ENCODE measurements at regions not wholly inside any gene's neighbourhood (a gene's known extent, or its start where the extent isn't known, plus 50 kb on each side); places are given as distances from the start of the nearest gene placed in this dataset.

GRCh38 chr6:147869869-147870268 lies 361.4 kb downstream of the SAMD5 start:
- no peak for DNase-seq

- no peak for DNase-seq
Measured at GRCh38 chr6:147870506-147871110, 362.1 kb downstream of the SAMD5 start.

- no peak for DNase-seq
Measured at GRCh38 chr6:147872002-147872401, 363.5 kb downstream of the SAMD5 start.

GRCh38 chr6:147873816-147874215 lies 365.3 kb downstream of the SAMD5 start:
- DNase-seq: no peak

GRCh38 chr6:147874322-147874721 lies 365.8 kb downstream of the SAMD5 start:
- DNase-seq: no peak

GRCh38 chr6:147879031-147879580 lies 370.6 kb downstream of the SAMD5 start:
- DNase-seq: no peak

GRCh38 chr6:147881432-147881831 lies 372.9 kb downstream of the SAMD5 start:
- no peak for DNase-seq

GRCh38 chr6:147888374-147888773 lies 379.9 kb downstream of the SAMD5 start:
- no peak for DNase-seq

- DNase-seq: no peak
Measured at GRCh38 chr6:147891671-147892070, 383.2 kb downstream of the SAMD5 start.

GRCh38 chr6:147892476-147892875 lies 384.0 kb downstream of the SAMD5 start:
- no peak for DNase-seq

- DNase-seq: no peak
Measured at GRCh38 chr6:147895272-147895671, 386.8 kb downstream of the SAMD5 start.

- no peak for DNase-seq
Measured at GRCh38 chr6:147900247-147900830, 391.8 kb downstream of the SAMD5 start.

GRCh38 chr6:147903321-147903720 lies 394.8 kb downstream of the SAMD5 start:
- DNase-seq: no peak

GRCh38 chr6:147903931-147904330 lies 395.4 kb downstream of the SAMD5 start:
- DNase-seq: no peak

GRCh38 chr6:147904416-147904815 lies 395.9 kb downstream of the SAMD5 start:
- no peak for DNase-seq

- no peak for DNase-seq
Measured at GRCh38 chr6:147905711-147906110, 397.2 kb downstream of the SAMD5 start.

GRCh38 chr6:147906361-147906760 lies 397.9 kb downstream of the SAMD5 start:
- DNase-seq: no peak

- no peak for DNase-seq
Measured at GRCh38 chr6:147909640-147910039, 401.1 kb downstream of the SAMD5 start.

- DNase-seq: no peak
Measured at GRCh38 chr6:147910281-147910680, 401.8 kb downstream of the SAMD5 start.

GRCh38 chr6:147911057-147911456 lies 402.6 kb downstream of the SAMD5 start:
- DNase-seq: no peak

- no peak for DNase-seq
Measured at GRCh38 chr6:147911686-147912085, 403.2 kb downstream of the SAMD5 start.

GRCh38 chr6:147922799-147923198 lies 414.3 kb downstream of the SAMD5 start:
- no peak for DNase-seq

GRCh38 chr6:147924598-147924997 lies 416.1 kb downstream of the SAMD5 start:
- DNase-seq: no peak

GRCh38 chr6:147925826-147926225 lies 416.8 kb upstream of the SASH1 start:
- no peak for DNase-seq

- DNase-seq: no peak
Measured at GRCh38 chr6:147930745-147931144, 411.9 kb upstream of the SASH1 start.
